ENCODE measurements at regions not wholly inside any gene's neighbourhood (a gene's known extent, or its start where the extent isn't known, plus 50 kb on each side); places are given as distances from the start of the nearest gene placed in this dataset.

DNA sequence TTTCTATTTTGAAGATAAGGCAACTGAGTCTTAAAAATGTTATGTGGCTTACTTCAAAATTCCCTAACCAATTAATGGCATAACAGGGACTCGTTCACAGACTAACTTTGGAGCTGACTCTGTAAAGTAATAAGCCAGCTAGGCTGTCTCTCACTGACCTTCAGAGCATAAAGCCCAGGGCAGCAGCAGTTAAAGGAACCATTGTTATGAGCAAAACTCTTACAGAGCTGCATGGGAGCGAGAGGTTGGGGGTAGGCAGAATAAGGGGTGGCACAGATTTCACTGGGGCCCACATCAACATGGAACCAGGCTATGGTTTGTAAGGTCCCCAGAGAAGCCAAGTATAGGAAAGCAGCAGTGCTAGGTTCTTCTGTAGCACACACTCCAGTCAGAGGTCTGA, 637.8 kb downstream of the RFPL4B start:
- TF ChIP-seq, protein P1, sequence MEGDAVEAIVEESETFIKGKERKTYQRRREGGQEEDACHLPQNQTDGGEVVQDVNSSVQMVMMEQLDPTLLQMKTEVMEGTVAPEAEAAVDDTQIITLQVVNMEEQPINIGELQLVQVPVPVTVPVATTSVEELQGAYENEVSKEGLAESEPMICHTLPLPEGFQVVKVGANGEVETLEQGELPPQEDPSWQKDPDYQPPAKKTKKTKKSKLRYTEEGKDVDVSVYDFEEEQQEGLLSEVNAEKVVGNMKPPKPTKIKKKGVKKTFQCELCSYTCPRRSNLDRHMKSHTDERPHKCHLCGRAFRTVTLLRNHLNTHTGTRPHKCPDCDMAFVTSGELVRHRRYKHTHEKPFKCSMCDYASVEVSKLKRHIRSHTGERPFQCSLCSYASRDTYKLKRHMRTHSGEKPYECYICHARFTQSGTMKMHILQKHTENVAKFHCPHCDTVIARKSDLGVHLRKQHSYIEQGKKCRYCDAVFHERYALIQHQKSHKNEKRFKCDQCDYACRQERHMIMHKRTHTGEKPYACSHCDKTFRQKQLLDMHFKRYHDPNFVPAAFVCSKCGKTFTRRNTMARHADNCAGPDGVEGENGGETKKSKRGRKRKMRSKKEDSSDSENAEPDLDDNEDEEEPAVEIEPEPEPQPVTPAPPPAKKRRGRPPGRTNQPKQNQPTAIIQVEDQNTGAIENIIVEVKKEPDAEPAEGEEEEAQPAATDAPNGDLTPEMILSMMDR (IDR thresholded peaks at IDR 0.05), result no peak
- no peak for TF ChIP-seq POLR2A (IDR thresholded peaks at IDR 0.05)
